Heart right ventricle (tissue), 16 donors: ENCODE measurements at regions not wholly inside any gene's neighbourhood (a gene's known extent, or its start where the extent isn't known, plus 50 kb on each side); places are given as distances from the start of the nearest gene placed in this dataset.
"Not testable (repeated sequence)": the region's sequence is repeated elsewhere in the genome, so short reads cannot be mapped to it uniquely, and the experiment has no call there.

Experiments used
- ATAC-seq, 8 donors: fragments of 200-7000 bp; cut with Tn5 transposase; one replicate each; pipeline ENCODE4 v1.9.1; 2020; ENCODE audit warnings: mild to moderate bottlenecking in 8 of 8, moderate library complexity in 8 of 8, moderate number of reproducible peaks in 1 of 8
- DNase-seq, 2 donors: peaks; one replicate each; pipeline ENCODE4 v3.0.0-alpha.2; 2020
- H3K27ac ChIP-seq, 10 donors: fragments of 200-600 bp; sonication (generic) in 2 of 10; one replicate each; pipeline versions ENCODE4 v1.5.0 to v1.8.0; 2020 to 2022; ENCODE audit warnings: mild to moderate bottlenecking in 3 of 10
- H3K27me3 ChIP-seq, 7 donors: fragments of 200-600 bp; one replicate each; pipeline ENCODE4 v1.8.0; 2021 to 2022; ENCODE audit warnings: mild to moderate bottlenecking in 2 of 7
- H3K36me3 ChIP-seq, 9 donors: fragments of 200-600 bp; sonication (generic) in 1 of 9; one replicate each; pipeline versions ENCODE4 v1.5.0 to v1.8.0; 2020 to 2022; ENCODE audit warnings: mild to moderate bottlenecking in 2 of 9
- H3K4me1 ChIP-seq, 9 donors: fragments of 200-600 bp; sonication (generic) in 1 of 9; one replicate each; pipeline versions ENCODE4 v1.5.0 to v1.8.0; 2020 to 2022; ENCODE audit warnings: mild to moderate bottlenecking in 4 of 9
- H3K4me3 ChIP-seq, 10 donors: fragments of 200-600 bp; sonication (generic) in 2 of 10; one replicate each; pipeline versions ENCODE4 v1.5.0 to v1.8.0; 2020 to 2022; ENCODE audit warnings: mild to moderate bottlenecking in 7 of 10, moderate library complexity in 2 of 10
- H3K9me3 ChIP-seq, 11 donors: fragments of 200-600 bp in 10 of 11; sonication (generic) in 2 of 11; one replicate each; pipeline versions ENCODE4 v1.5.0 to v1.8.0; 2013 to 2022; ENCODE audit warnings: mild to moderate bottlenecking in 2 of 11, control low read depth in 1 of 11, moderate library complexity in 1 of 11
- WGBS, 2 donors: extraction: QIAGEN DNeasy Blood & Tissue Kit; methylation state at CpG; one replicate each; pipeline ENCODE4 v1.1.7; 2013; ENCODE audit warnings: inconsistent platforms in 1 of 2; 5-methylcytosine and 5-hydroxymethylcytosine counted together
- intact Hi-C, 10 donors: fragments of 100-400 bp; cut with DNase I; formaldehyde crosslinking; loops; one replicate each; pipeline versions ENCODE4 v1.11.1 to v1.14.2; 2022
- TF ChIP-seq, protein P1 (sequence below), 9 donors: fragments of 200-600 bp; sonication (generic) in 2 of 9; IDR thresholded peaks; one replicate each; pipeline versions ENCODE4 v1.5.0 to v1.8.0; 2021 to 2022; ENCODE audit warnings: antibody characterized with exemption in 9 of 9, mild to moderate bottlenecking in 5 of 9, moderate library complexity in 1 of 9
- donor health status: Arrhythmogenic right ventricular cardiomyopathy.
- donor health status: ischemic (EF 13 %, LVEDD 7.1; RV severe dilation, severe dysfunction).
- donor health status: healthy with polysubstance abuse.
- donor health status: DM: no; HTN: yes; CAD: no.
- donor health status: DM: no; HTN: no; CAD: no.
- donor health status: ischemic (EF 25% LVEDD 6.9; RV normal size, moderate dysfunction).
- donor health status: ischemic (EF 25% LVEDD 5.7; RV mildly dilated, moderate dysfunction).
- donor health status: healthy.
- donor health status: DM: yes; HTN: yes; CAD: no.
- donor health status: Ischemic cardiomyopathy.
- donor health status: ischemic (EF 35%, LVEDD 5.7; RV mildly dilated, moderate dysfunction).
- donor health status: nonischemic (EF 11% LVEDD 7.7; RV severe dilation, severe dysfunction).
- donor health status: DM: yes; HTN: yes; CAD: no.
- donor health status: PGD.
- donor health status: ischemic (EF 29% LVEDD 5.4; RV normal size, mild dysfunction).
- donor health status: nonischemic (EF 23%, LVEDD 6.1; RV moderate dilation, normal function).

DNA sequence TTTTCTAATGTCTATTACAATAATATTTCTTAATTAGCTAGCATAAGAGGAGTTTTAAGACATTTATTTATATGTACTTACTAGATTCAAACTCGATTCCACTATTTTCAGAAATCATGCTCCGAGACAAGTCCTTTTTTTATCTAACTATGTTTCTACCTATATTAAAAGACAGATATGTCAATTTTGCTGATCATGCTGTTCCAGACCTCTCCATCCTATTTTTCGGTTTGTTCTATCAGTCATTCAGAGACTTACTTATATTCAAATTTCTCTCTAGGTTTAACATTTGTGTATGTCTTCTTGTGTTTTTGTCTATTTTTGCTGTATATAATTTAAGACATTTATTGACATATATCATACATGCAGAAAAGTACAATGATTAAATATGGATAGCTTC, 635.5 kb downstream of the ZNF716 start:
- whole genome bisulfite sequencing, 2 donors, result 79 to 81% methylated on average over 3 of the region's 3 CpGs
- DNase-seq, intact Hi-C loops, H3K4me3 ChIP-seq, ATAC-seq, H3K4me1 ChIP-seq, H3K36me3 ChIP-seq, H3K27me3 ChIP-seq, H3K27ac ChIP-seq: not testable (repeated sequence)
- H3K9me3 ChIP-seq, result peaks cover 0 to 46% (median 0%) of the 10 kb centered on the region in 11 donors

DNA sequence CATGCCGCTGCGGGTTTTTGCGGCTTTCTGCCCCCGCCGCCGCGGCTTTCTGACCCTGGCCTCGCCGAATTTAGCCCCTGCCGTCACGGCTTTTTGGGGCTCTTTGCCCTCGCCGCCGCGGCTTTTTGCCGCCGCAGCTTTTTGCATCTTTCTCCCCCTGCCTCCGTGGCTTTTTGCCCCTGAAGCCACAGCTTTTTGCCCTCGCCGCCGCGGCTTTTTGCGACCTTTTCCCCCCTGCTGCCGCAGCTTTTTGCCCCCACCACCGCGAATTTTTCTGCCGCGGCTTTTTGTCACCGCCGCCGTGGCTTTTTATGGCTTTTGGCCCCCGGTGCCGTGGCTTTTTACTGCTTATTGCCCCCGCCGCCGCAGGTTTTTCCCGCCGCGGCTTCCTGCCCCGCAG, 636.5 kb downstream of the ZNF716 start:
- Histone ChIP-seq H3K27ac (no peak overlapping the region), H3K27me3 (no peaks in the 10 kb centered on the region), H3K4me1 (no peaks in the 10 kb centered on the region), H3K4me3 (no peak overlapping the region), H3K9me3 (peaks cover 0 to 44% (median 0%) of the 10 kb centered on the region in 11 donors), H3K36me3 (no peaks in the 10 kb centered on the region)
- no peak for DNase-seq
- TF ChIP-seq, protein P1, sequence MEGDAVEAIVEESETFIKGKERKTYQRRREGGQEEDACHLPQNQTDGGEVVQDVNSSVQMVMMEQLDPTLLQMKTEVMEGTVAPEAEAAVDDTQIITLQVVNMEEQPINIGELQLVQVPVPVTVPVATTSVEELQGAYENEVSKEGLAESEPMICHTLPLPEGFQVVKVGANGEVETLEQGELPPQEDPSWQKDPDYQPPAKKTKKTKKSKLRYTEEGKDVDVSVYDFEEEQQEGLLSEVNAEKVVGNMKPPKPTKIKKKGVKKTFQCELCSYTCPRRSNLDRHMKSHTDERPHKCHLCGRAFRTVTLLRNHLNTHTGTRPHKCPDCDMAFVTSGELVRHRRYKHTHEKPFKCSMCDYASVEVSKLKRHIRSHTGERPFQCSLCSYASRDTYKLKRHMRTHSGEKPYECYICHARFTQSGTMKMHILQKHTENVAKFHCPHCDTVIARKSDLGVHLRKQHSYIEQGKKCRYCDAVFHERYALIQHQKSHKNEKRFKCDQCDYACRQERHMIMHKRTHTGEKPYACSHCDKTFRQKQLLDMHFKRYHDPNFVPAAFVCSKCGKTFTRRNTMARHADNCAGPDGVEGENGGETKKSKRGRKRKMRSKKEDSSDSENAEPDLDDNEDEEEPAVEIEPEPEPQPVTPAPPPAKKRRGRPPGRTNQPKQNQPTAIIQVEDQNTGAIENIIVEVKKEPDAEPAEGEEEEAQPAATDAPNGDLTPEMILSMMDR (IDR thresholded peaks at IDR 0.05), result no peak
- WGBS, 2 donors, result 66 to 67% methylated on average over 40 of the region's 40 CpGs
- intact Hi-C loops, result no loop called here
- no peak for ATAC-seq

DNA sequence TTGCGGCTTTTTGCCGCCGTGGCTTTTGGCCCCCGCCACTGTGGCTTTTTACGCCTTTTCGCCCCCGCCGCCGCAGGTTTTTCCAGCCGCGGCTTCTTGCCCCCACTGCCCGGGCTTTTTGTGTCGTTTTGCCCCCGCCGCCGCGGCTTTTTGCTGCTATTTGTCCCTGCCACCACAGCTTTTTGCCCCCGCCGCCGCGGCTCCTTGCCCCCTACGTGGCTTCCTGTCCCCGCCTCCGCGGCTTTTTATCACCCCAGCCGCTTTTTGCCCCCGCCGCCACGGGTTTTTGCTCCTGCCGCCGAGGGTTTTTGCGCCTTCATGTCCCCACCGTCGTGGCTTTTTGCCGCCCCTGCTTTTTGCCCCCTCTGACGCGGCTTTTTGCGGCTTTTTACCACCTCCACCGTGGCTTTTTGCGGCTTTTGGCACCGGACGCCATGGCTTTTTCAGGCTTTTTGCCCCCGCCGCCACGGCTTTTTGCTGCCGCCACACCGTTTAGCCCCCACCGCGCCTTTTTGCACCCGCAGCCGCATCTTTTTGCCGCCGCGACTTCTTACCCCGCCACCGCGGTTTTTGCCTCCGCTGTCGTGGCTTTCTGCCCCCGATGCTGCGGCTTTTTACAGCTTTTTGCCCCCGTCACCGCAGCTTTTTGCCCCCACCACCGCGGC, 637.0 kb downstream of the ZNF716 start:
- Histone ChIP-seq H3K36me3 (no peaks in the 10 kb centered on the region), H3K4me1 (no peaks in the 10 kb centered on the region), H3K9me3 (peaks cover 0 to 46% (median 0%) of the 10 kb centered on the region in 11 donors), H3K27me3 (no peaks in the 10 kb centered on the region), H3K27ac (no peak overlapping the region), H3K4me3 (no peak overlapping the region)
- TF ChIP-seq, protein P1 (IDR thresholded peaks at IDR 0.05), result no peak
- no peak for DNase-seq
- WGBS, 2 donors, result 65 to 68% methylated on average over 64 to 65 of the region's 65 CpGs
- intact Hi-C loops, result no loop called here
- ATAC-seq, result no peak

DNA sequence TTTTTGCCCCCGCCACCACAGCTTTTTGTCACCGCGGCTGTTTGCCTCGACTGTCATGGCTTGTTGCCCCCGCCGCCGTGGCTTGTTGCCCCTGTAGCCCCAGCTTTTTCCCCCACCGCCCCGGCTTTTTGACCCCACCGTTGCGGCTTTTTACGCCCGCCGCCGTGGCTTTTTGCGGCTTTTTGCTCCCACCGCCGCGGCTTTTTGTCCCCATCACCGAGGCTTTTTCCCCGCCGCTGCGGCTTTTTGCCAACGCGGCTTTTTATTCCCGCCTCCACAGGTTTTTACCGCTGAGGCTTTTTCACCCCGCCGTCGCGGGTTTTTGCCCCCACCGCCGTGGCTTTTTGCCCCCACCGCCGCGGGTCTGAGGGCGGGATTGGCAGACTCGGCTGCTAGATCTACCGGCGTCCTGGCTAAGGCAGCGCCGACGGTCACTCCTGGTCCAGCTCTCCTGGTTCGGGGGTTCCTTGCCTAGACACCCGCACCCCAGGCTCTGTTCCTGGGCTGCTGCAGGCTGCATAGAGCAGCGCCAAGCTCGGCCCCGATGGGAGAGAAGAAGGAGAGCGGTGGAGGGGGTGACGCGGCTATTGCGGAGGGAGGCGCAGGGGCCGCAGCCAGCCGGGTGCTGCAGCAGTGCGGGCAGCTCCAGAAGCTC, 637.7 kb downstream of the ZNF716 start:
- H3K36me3 ChIP-seq, result no peaks in the 10 kb centered on the region
- no peak for DNase-seq
- H3K27ac ChIP-seq, result no peak overlapping the region
- intact Hi-C loops, result no loop called here
- 69 to 72% methylated on average over 56 of the region's 56 CpGs for WGBS, 2 donors
- TF ChIP-seq, protein P1 (IDR thresholded peaks at IDR 0.05), result no peak
- H3K27me3 ChIP-seq, result no peaks in the 10 kb centered on the region
- ATAC-seq, result no peak
- H3K4me3 ChIP-seq, result no peak overlapping the region
- no peaks in the 10 kb centered on the region for H3K4me1 ChIP-seq
- peaks cover 0 to 49% (median 0%) of the 10 kb centered on the region in 11 donors for H3K9me3 ChIP-seq

DNA sequence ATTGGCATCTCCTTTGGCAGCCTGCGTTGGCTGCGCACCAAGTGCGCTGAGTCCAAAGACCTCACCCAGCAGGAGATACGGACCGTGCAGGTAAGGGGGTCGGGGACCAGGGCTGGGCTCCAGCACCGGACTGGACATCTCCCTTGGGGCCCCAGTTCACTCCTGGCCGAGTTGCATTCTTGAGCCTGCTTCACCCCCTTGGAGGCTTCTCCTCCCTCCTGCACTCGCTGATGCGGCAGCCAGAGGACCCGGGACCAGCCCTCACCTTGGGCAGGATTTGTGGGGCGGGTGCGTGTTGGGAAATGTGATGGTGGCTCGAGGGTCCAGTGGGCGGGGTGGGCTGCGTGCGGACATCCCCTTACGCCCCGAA, 638.2 kb downstream of the ZNF716 start:
- ATAC-seq, H3K27ac ChIP-seq, DNase-seq, H3K36me3 ChIP-seq, intact Hi-C loops, H3K27me3 ChIP-seq, H3K4me1 ChIP-seq, H3K4me3 ChIP-seq: not testable (repeated sequence)
- 71 to 76% methylated on average over 19 of the region's 19 CpGs for WGBS, 2 donors
- peaks cover 0 to 48% (median 0%) of the 10 kb centered on the region in 11 donors for H3K9me3 ChIP-seq

DNA sequence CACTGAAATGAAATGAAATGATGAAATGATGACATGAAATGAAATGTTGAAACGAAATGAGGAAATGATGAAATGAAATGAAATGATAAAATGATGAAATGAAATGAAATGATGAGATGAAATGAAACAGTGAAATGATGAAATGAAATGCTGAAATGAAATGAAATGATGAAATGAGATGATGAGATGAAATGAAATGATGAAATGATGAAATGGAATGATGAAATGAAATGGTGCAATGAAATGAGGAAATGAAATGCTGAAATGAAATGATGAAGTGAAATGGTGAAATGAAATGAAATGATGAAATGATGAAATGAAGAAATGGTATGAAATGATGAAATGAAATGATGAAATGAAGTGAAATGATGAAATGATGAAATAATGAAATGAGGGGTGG, 641.1 kb downstream of the ZNF716 start:
- H3K36me3 ChIP-seq, H3K4me3 ChIP-seq, H3K27ac ChIP-seq, H3K27me3 ChIP-seq, ATAC-seq, intact Hi-C loops, H3K4me1 ChIP-seq, DNase-seq: not testable (repeated sequence)
- WGBS, 2 donors, result 7 to 22% methylated on average over 1 of the region's 1 CpG
- H3K9me3 ChIP-seq, result peaks cover 0 to 52% (median 0%) of the 10 kb centered on the region in 11 donors
